Smooth muscle cell (in vitro differentiated cells): ENCODE measurements at regions not wholly inside any gene's neighbourhood (a gene's known extent, or its start where the extent isn't known, plus 50 kb on each side); places are given as distances from the start of the nearest gene placed in this dataset.

ENCODE experiments used
- DNase-seq: peaks from one replicate; lab custom pipeline; 2025; ENCODE audit not compliant: unreplicated experiment; lab: John Stamatoyannopoulos, UW
- H2AFZ ChIP-seq: fragments of 200-600 bp; sonication (generic); 2 replicates; pipeline ENCODE4 v1.6.0; 2016; ENCODE audit warnings: antibody characterized with exemption, low read depth, mild to moderate bottlenecking
- H3F3A ChIP-seq: fragments of 200-600 bp; sonication (generic); 2 replicates; pipeline ENCODE4 v1.6.0; 2017; ENCODE audit warnings: antibody characterized with exemption, low read depth
- H3K27ac ChIP-seq: fragments of 200-600 bp; sonication (generic); 2 replicates; pipeline ENCODE4 v1.5.1; 2016; ENCODE audit warnings: low read depth, mild to moderate bottlenecking
- H3K27me3 ChIP-seq: fragments of 200-600 bp; sonication (generic); 2 replicates; pipeline ENCODE4 v1.6.1; 2016; ENCODE audit warnings: low read depth, mild to moderate bottlenecking
- H3K36me3 ChIP-seq: fragments of 200-600 bp; sonication (generic); 2 replicates; pipeline ENCODE4 v1.5.1; 2016; ENCODE audit warnings: low read depth
- H3K4me1 ChIP-seq: fragments of 200-600 bp; sonication (generic); 2 replicates; pipeline ENCODE4 v1.5.1; 2016; ENCODE audit warnings: low read depth
- H3K4me2 ChIP-seq: fragments of 200-600 bp; sonication (generic); 2 replicates; pipeline ENCODE4 v1.6.0; 2016; ENCODE audit warnings: mild to moderate bottlenecking
- H3K4me3 ChIP-seq: fragments of 200-600 bp; sonication (generic); 2 replicates; pipeline ENCODE4 v1.5.1; 2016; ENCODE audit warnings: mild to moderate bottlenecking
- H3K79me2 ChIP-seq: fragments of 200-600 bp; sonication (generic); 2 replicates; pipeline ENCODE4 v1.6.0; 2016; ENCODE audit warnings: low read depth, mild to moderate bottlenecking
- H3K9ac ChIP-seq: fragments of 200-600 bp; sonication (generic); 2 replicates; pipeline ENCODE4 v1.6.0; 2016; ENCODE audit warnings: low read depth
- H3K9me3 ChIP-seq: fragments of 200-600 bp; sonication (generic); replicated peaks from 2 replicates; pipeline ENCODE4 v1.5.1; 2016; ENCODE audit warnings: low read depth
- H4K20me1 ChIP-seq: fragments of 200-600 bp; sonication (generic); 2 replicates; pipeline ENCODE4 v1.6.0; 2016; ENCODE audit warnings: low read depth
- WGBS: methylation state at CpG from one replicate; pipeline ENCODE4 v1.1.7; 2016; ENCODE audit warnings: low lambda C conversion rate; 5-methylcytosine and 5-hydroxymethylcytosine counted together
- TF ChIP-seq, protein P1 (sequence below): fragments of 200-600 bp; sonication (generic); IDR thresholded peaks from 2 replicates; pipeline ENCODE4 v1.5.1; 2017; ENCODE audit warnings: borderline replicate concordance, mild to moderate bottlenecking, antibody characterized with exemption; ENCODE audit not compliant: insufficient read depth, poor library complexity, severe bottlenecking

DNA sequence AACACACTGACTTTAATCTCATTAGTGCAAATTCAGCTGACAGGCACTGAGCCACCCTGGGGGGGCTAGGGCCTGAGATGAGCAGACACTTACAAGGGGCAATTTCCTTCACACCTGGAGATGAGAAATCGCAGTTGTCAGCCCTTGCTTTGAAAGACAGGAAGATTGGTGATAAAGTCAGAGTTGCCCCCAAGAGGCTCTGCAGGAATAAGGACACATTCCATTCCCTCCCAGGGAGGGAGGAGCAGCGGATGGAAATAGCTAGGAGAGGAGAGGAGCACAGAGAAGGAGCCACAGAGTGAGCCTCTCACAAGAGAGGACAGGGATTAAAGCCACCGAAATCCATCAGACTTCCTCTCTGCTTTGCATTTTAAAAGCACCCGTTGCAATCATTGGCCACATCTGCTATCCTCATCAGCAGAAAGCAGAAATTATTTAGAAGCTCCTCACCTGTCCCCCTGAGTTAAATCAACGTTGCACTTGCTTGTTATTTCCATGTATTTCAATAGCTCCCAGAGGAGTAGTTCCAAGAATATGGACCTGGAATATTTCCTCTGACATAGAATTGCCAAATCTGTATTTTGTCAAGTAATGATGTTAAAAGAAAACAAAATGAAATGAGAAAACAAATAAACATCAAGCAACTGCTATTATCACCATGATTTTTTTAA, 213.7 kb downstream of the BARX2 start:
- no peak overlapping the region for H3K27ac ChIP-seq
- H3K4me2 ChIP-seq = no peak overlapping the region
- no peak overlapping the region for H3K9ac ChIP-seq
- H3K27me3 ChIP-seq = no peaks in the 10 kb centered on the region
- no peaks in the 10 kb centered on the region for H3F3A ChIP-seq
- no peak for DNase-seq
- 9% methylated on average over 5 of the region's 5 CpGs for WGBS
- TF ChIP-seq, protein P1, sequence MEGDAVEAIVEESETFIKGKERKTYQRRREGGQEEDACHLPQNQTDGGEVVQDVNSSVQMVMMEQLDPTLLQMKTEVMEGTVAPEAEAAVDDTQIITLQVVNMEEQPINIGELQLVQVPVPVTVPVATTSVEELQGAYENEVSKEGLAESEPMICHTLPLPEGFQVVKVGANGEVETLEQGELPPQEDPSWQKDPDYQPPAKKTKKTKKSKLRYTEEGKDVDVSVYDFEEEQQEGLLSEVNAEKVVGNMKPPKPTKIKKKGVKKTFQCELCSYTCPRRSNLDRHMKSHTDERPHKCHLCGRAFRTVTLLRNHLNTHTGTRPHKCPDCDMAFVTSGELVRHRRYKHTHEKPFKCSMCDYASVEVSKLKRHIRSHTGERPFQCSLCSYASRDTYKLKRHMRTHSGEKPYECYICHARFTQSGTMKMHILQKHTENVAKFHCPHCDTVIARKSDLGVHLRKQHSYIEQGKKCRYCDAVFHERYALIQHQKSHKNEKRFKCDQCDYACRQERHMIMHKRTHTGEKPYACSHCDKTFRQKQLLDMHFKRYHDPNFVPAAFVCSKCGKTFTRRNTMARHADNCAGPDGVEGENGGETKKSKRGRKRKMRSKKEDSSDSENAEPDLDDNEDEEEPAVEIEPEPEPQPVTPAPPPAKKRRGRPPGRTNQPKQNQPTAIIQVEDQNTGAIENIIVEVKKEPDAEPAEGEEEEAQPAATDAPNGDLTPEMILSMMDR = no peak
- H3K9me3 ChIP-seq = no peaks in the 10 kb centered on the region
- no peaks in the 10 kb centered on the region for H3K36me3 ChIP-seq
- H4K20me1 ChIP-seq = no peaks in the 10 kb centered on the region
- no peak overlapping the region for H3K4me3 ChIP-seq
- peaks cover 7% of the 10 kb centered on the region for H3K4me1 ChIP-seq
- H2AFZ ChIP-seq = no peak overlapping the region
- no peaks in the 10 kb centered on the region for H3K79me2 ChIP-seq

DNA sequence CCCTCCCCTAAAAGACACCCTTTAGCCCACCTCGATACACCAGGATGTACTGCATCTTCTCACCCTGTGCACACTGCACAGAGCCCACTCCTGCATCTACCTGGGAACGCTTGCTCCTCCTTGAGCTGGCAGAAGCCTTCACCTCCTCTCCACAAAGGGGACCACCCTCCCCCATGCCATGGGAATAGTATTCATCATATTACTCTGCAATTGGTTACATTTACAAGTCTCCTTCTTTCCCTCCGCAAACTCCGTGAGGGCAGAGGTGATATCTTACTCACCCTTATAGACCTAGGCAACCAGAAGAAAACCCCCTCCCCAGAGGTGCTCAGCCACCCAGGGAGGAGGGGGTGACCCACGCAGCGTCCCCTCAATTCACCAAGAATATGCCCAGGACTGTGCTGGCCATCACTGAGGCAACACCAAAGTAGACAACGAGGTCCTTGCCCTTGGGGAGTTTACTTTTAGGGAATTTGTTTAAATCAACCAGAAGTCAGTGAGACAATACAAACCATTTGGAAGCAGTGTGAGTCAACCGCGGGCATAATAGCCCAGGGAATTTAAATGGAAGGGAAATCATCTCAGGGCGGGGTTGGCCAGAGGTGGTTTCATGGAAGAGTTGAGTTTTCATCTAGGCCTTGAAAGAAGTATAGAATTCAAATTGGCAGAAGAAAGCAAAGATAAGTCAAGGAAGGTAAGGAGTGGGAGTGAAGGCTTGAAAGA, 214.5 kb downstream of the BARX2 start:
- H3K4me3 ChIP-seq = no peak overlapping the region
- DNase-seq = no peak
- H3K4me2 ChIP-seq = no peak overlapping the region
- no peak overlapping the region for H3K27ac ChIP-seq
- 58% methylated on average over 10 of the region's 10 CpGs for WGBS
- no peaks in the 10 kb centered on the region for H3K27me3 ChIP-seq
- H3K36me3 ChIP-seq = no peaks in the 10 kb centered on the region
- TF ChIP-seq, protein P1 = no peak
- no peaks in the 10 kb centered on the region for H4K20me1 ChIP-seq
- H3F3A ChIP-seq = no peaks in the 10 kb centered on the region
- no peaks in the 10 kb centered on the region for H3K9me3 ChIP-seq
- peaks cover 7% of the 10 kb centered on the region for H3K4me1 ChIP-seq
- H2AFZ ChIP-seq = no peak overlapping the region
- no peaks in the 10 kb centered on the region for H3K79me2 ChIP-seq
- no peak overlapping the region for H3K9ac ChIP-seq

DNA sequence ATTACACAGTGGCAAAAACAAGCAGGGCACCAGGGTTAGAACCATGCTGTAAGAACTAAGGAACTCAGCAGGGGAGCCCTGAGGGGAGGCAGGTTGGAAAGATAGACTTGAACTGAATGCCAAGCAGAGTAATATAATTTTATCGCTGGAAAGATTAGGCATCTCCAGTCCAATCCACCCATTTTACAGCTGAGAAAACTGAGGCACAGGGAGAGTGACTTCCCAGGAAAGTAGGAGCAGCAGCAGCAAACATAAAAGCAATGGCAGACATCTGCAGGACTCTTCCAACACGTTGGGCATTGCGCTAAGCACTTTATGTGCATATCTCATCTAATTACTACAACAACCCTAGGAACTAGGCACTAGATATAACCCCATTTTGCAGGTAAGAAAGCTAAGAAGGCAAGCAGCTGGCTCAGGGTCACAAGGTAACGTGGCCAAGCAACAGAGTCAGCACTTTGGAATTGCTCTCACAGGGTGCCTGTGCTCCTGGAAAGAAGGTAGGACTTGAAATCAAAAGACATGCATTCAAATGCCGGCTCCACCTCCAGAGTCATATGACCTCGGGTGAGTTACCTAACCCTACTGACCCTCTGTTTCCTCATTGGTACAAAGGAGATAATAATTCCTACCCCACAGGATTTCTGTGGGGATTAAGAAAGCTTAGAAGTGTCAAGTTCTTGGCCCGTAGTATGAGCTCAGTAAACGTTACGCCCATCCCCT, 215.3 kb downstream of the BARX2 start:
- Histone ChIP-seq H3K36me3 (no peaks in the 10 kb centered on the region), H3K9ac (no peak overlapping the region), H4K20me1 (no peaks in the 10 kb centered on the region), H3K27me3 (no peaks in the 10 kb centered on the region), H3K4me2 (no peak overlapping the region), H3K4me3 (no peak overlapping the region), H3F3A (no peaks in the 10 kb centered on the region), H2AFZ (no peak overlapping the region), H3K27ac (no peak overlapping the region), H3K4me1 (peaks cover 7% of the 10 kb centered on the region), H3K79me2 (no peaks in the 10 kb centered on the region), H3K9me3 (no peaks in the 10 kb centered on the region)
- 77% methylated on average over 9 of the region's 9 CpGs for WGBS
- no peak for DNase-seq
- TF ChIP-seq, protein P1 = no peak
